OCI-LY7 (cell line): ENCODE measurements at regions not wholly inside any gene's neighbourhood (a gene's known extent, or its start where the extent isn't known, plus 50 kb on each side); places are given as distances from the start of the nearest gene placed in this dataset.

Experiments
- BruUV-seq: library from RNA; stranded (reverse); fragments of 400-500 nt; replicated peaks from 2 replicates; lab custom pipeline; 2021; lab: Mats Ljungman, UMichigan
- CTCF ChIA-PET: fragments of 300-600 bp; sonication (Branson Sonifier 250); formaldehyde crosslinking; loops from one replicate; lab custom pipeline; 2022; ENCODE audit warnings: antibody characterized with exemption; ENCODE audit not compliant: unreplicated experiment; lab: Charles Lee
- POLR2A ChIA-PET: fragments of 300-600 bp; sonication (Branson Sonifier 250); formaldehyde crosslinking; loops from one replicate; lab custom pipeline; 2022; ENCODE audit warnings: antibody characterized with exemption; lab: Charles Lee
- DNase-seq: peaks from one replicate; pipeline ENCODE4 v3.0.0-alpha.2; 2015; ENCODE audit warnings: low spot score
- H2AFZ ChIP-seq: fragments of 200-600 bp; sonication (generic), shearing (Covaris generic); 2 replicates; pipeline ENCODE4 v1.6.1; 2014; ENCODE audit warnings: mild to moderate bottlenecking, antibody characterized with exemption, low read length, moderate library complexity
- H3K27ac ChIP-seq: fragments of 200-600 bp; sonication (generic); 2 replicates; pipeline ENCODE4 v1.5.1; 2014; ENCODE audit warnings: mixed run types, low read depth, mild to moderate bottlenecking, moderate library complexity, low read length, inconsistent platforms; ENCODE audit not compliant: poor library complexity, severe bottlenecking
- H3K36me3 ChIP-seq: fragments of 200-600 bp; sonication (generic); 2 replicates; pipeline ENCODE4 v1.6.1; 2014; ENCODE audit warnings: mild to moderate bottlenecking, antibody characterized with exemption, low read length, moderate library complexity, mixed read lengths; ENCODE audit not compliant: insufficient read depth
- H3K4me1 ChIP-seq: fragments of 200-600 bp; sonication (generic); 2 replicates; pipeline ENCODE4 v1.5.1; 2014; ENCODE audit warnings: mild to moderate bottlenecking, low read length; ENCODE audit not compliant: insufficient read depth, poor library complexity, severe bottlenecking
- H3K4me2 ChIP-seq: fragments of 200-600 bp; sonication (generic); 2 replicates; pipeline ENCODE4 v1.6.1; 2014; ENCODE audit warnings: mild to moderate bottlenecking, low read length
- H3K4me3 ChIP-seq: fragments of 200-600 bp; sonication (generic); 2 replicates; pipeline ENCODE4 v1.5.1; 2014; ENCODE audit warnings: mild to moderate bottlenecking, low read depth, low read length; ENCODE audit not compliant: poor library complexity, severe bottlenecking
- H3K79me2 ChIP-seq: fragments of 200-600 bp; sonication (generic); 2 replicates; pipeline ENCODE4 v1.6.1; 2016; ENCODE audit warnings: low read depth, mild to moderate bottlenecking, low read length, moderate library complexity, mixed read lengths; ENCODE audit not compliant: insufficient read depth
- H3K9me2 ChIP-seq: fragments of 200-600 bp; sonication (generic); 2 replicates; pipeline ENCODE4 v1.6.1; 2016; ENCODE audit warnings: mild to moderate bottlenecking, low read length, mixed read lengths; ENCODE audit not compliant: insufficient read depth
- H3K9me3 ChIP-seq: fragments of 200-600 bp; sonication (generic); 2 replicates; pipeline ENCODE4 v1.6.1; 2014; ENCODE audit warnings: mild to moderate bottlenecking, mixed run types, low read length, mixed read lengths
- H4K20me1 ChIP-seq: fragments of 200-600 bp; sonication (generic); 2 replicates; pipeline ENCODE4 v1.6.1; 2014; ENCODE audit warnings: mild to moderate bottlenecking, antibody characterized with exemption, low read length, moderate library complexity, mixed read lengths; ENCODE audit not compliant: insufficient read depth
- CTCF ChIP-seq: fragments of 200-600 bp; sonication (generic); conservative IDR thresholded peaks from 2 replicates; pipeline ENCODE4 v1.5.1; 2014; ENCODE audit warnings: mild to moderate bottlenecking, antibody characterized with exemption, low read length, moderate library complexity, mixed read lengths
- EZH2phosphoT487 ChIP-seq: fragments of 200-600 bp; sonication (generic); IDR thresholded peaks from 2 replicates; pipeline ENCODE4 v1.6.1; 2018; ENCODE audit warnings: low read depth, borderline replicate concordance, mild to moderate bottlenecking, mixed run types, antibody characterized with exemption, low read length, moderate library complexity, mixed read lengths
- intact Hi-C: fragments of 100-400 bp; cut with micrococcal nuclease; formaldehyde crosslinking; loops from one replicate; pipeline ENCODE4 v1.10.0; 2022; ENCODE audit not compliant: unreplicated experiment

- intact Hi-C loops, result no loop called here
- BruUV-seq, result no TSS peak
Measured at GRCh38 chr7:96638669-96639068, 71.0 kb downstream of the SEM1 start.

GRCh38 chr7:96637522-96637921, 72.1 kb downstream of the SEM1 start:
- H3K4me2 ChIP-seq, result no peak overlapping the region
- no peaks in the 10 kb centered on the region for H3K36me3 ChIP-seq
- no peaks in the 10 kb centered on the region for H4K20me1 ChIP-seq
- H3K79me2 ChIP-seq, result no peaks in the 10 kb centered on the region
- no peak overlapping the region for H3K27ac ChIP-seq
- no peaks in the 10 kb centered on the region for H3K9me2 ChIP-seq
- DNase-seq, result no peak
- no peaks in the 10 kb centered on the region for H3K4me1 ChIP-seq
- no peak overlapping the region for H3K4me3 ChIP-seq
- intact Hi-C loops, result no loop called here
- no peak for TF ChIP-seq EZH2phosphoT487
- no peak for TF ChIP-seq CTCF
- no TSS peak for BruUV-seq
- POLR2A ChIA-PET, result no interaction called here
- no peaks in the 10 kb centered on the region for H3K9me3 ChIP-seq
- H2AFZ ChIP-seq, result no peak overlapping the region
- CTCF ChIA-PET, result no interaction called here

More at GRCh38 chr7:96638669-96639068, 71.0 kb downstream of the SEM1 start:
- Histone ChIP-seq H3K79me2 (no peaks in the 10 kb centered on the region), H4K20me1 (no peaks in the 10 kb centered on the region), H3K9me3 (no peaks in the 10 kb centered on the region), H2AFZ (no peak overlapping the region), H3K4me2 (no peak overlapping the region), H3K4me1 (no peaks in the 10 kb centered on the region), H3K27ac (no peak overlapping the region), H3K9me2 (no peaks in the 10 kb centered on the region), H3K4me3 (no peak overlapping the region), H3K36me3 (no peaks in the 10 kb centered on the region)
- no peak for DNase-seq
- CTCF ChIA-PET, result no interaction called here
- POLR2A ChIA-PET, result no interaction called here
- TF ChIP-seq CTCF (no peak), EZH2phosphoT487 (no peak)

- no peaks in the 10 kb centered on the region for H3K79me2 ChIP-seq
- CTCF ChIA-PET, result no interaction called here
- POLR2A ChIA-PET, result no interaction called here
- H3K4me2 ChIP-seq, result no peak overlapping the region
- no peak overlapping the region for H3K4me3 ChIP-seq
- no peak overlapping the region for H2AFZ ChIP-seq
- H3K9me3 ChIP-seq, result no peaks in the 10 kb centered on the region
- no peaks in the 10 kb centered on the region for H3K4me1 ChIP-seq
- H3K36me3 ChIP-seq, result no peaks in the 10 kb centered on the region
- no peaks in the 10 kb centered on the region for H3K9me2 ChIP-seq
- no peak overlapping the region for H3K27ac ChIP-seq
- no TSS peak for BruUV-seq
- no peaks in the 10 kb centered on the region for H4K20me1 ChIP-seq
- no peak for DNase-seq
- intact Hi-C loops, result no loop called here
- TF ChIP-seq EZH2phosphoT487 (no peak), CTCF (no peak)
Measured at GRCh38 chr7:96636979-96637378, 72.7 kb downstream of the SEM1 start.
